ENCODE measurements at regions not wholly inside any gene's neighbourhood (a gene's known extent, or its start where the extent isn't known, plus 50 kb on each side); places are given as distances from the start of the nearest gene placed in this dataset.

DNA sequence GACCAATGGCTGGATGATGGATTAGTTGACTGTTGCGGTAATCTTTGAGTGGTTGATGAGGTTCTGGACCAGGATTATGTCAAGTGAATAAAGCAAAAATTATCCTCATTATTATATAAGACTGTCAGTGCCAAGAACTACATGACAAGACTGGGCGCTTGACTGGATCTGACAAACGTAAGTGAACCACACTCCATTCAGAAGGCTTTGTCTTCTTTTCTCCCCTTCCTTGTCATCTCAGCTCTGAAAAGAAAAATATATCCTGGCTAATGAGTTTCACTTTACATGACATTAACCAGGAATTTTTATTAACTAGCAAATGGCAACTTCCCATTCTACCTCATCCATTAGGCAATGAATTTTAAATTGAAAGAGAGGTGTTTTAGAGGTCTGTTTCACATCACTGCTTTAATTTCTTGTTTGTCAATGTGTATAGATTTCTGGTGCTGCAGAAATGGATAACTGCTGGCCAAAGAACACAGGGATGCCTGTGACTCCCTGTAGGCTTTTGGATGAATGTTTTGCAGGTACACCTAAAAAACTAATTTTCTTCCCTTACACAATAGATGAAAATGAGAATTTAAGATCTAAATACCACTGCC is 150.1 kb downstream of the ELOVL4 start:
- Histone ChIP-seq H3K4me3 (ENCODE audit: insufficient read depth, low read depth, low read length) (no peak overlapping the region), H3K27ac (ENCODE audit: low read depth, low read length) (no peak overlapping the region), H3K4me2 (ENCODE audit: low read length) (no peak overlapping the region), H3K27me3 (ENCODE audit: insufficient read depth, low read length) (no peaks in the 10 kb centered on the region), H3K9me3 (ENCODE audit: insufficient read depth, low read depth, low read length) (no peaks in the 10 kb centered on the region), H4K20me1 (ENCODE audit: insufficient read depth, low read length) (no peaks in the 10 kb centered on the region), H3K4me1 (ENCODE audit: insufficient read depth, low read length) (no peaks in the 10 kb centered on the region), H3K79me2 (ENCODE audit: insufficient read depth, low read length) (no peaks in the 10 kb centered on the region), H3K9ac (ENCODE audit: low read length) (no peak overlapping the region), H2AFZ (ENCODE audit: low read depth, low read length) (no peak overlapping the region), H3K36me3 (ENCODE audit: insufficient read depth, low read length) (no peaks in the 10 kb centered on the region)
- Mint-ChIP-seq H3K27ac (ENCODE audit: unreplicated experiment) (no peak overlapping the region), H3K4me1 (ENCODE audit: low read depth, unreplicated experiment) (no peaks in the 10 kb centered on the region), H3K27me3 (ENCODE audit: low read depth, unreplicated experiment) (no peaks in the 10 kb centered on the region), H3K36me3 (ENCODE audit: low read depth, unreplicated experiment) (no peaks in the 10 kb centered on the region), H3K4me3 (ENCODE audit: unreplicated experiment) (no peak overlapping the region), H3K9me3 (ENCODE audit: unreplicated experiment) (no peaks in the 10 kb centered on the region)
- TF ChIP-seq, protein P1, sequence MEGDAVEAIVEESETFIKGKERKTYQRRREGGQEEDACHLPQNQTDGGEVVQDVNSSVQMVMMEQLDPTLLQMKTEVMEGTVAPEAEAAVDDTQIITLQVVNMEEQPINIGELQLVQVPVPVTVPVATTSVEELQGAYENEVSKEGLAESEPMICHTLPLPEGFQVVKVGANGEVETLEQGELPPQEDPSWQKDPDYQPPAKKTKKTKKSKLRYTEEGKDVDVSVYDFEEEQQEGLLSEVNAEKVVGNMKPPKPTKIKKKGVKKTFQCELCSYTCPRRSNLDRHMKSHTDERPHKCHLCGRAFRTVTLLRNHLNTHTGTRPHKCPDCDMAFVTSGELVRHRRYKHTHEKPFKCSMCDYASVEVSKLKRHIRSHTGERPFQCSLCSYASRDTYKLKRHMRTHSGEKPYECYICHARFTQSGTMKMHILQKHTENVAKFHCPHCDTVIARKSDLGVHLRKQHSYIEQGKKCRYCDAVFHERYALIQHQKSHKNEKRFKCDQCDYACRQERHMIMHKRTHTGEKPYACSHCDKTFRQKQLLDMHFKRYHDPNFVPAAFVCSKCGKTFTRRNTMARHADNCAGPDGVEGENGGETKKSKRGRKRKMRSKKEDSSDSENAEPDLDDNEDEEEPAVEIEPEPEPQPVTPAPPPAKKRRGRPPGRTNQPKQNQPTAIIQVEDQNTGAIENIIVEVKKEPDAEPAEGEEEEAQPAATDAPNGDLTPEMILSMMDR (IDR thresholded peaks at IDR 0.05; ENCODE audit: insufficient read depth, low read depth, low read length), result no peak
- no peak for TF ChIP-seq EZH2 (IDR thresholded peaks at IDR 0.05; ENCODE audit: insufficient read depth, low read length)
- FAIRE-seq, result no peak
- no peak for DNase-seq (ENCODE audit: low read depth)

DNA sequence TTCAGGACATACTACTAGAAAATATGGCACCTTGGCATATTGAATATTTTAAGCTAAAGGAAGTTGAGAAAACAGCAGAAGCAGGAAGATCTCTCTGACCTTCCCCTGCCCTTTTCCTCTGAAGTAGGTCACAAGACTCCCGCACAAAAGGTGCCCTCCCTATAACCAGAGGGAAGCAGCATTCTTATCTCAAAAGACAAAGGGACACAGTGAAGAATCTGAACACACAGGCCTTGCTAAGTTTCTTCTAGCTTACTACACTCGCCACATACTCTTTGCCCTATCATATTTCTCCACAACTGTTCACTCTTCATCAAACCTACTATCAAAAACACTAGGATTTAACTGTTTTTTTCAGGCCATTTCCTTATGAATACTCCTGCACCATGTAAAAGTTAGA is 151.2 kb downstream of the ELOVL4 start:
- H3K79me2 ChIP-seq (ENCODE audit: insufficient read depth, low read length), result no peaks in the 10 kb centered on the region
- H3K4me1 ChIP-seq (ENCODE audit: insufficient read depth, low read length), result no peaks in the 10 kb centered on the region
- no peak overlapping the region for H3K9ac ChIP-seq (ENCODE audit: low read length)
- Mint-ChIP-seq H3K27ac (ENCODE audit: unreplicated experiment) (no peak overlapping the region), H3K4me1 (ENCODE audit: low read depth, unreplicated experiment) (no peaks in the 10 kb centered on the region), H3K4me3 (ENCODE audit: unreplicated experiment) (no peak overlapping the region), H3K9me3 (ENCODE audit: unreplicated experiment) (no peaks in the 10 kb centered on the region), H3K27me3 (ENCODE audit: low read depth, unreplicated experiment) (no peaks in the 10 kb centered on the region), H3K36me3 (ENCODE audit: low read depth, unreplicated experiment) (no peaks in the 10 kb centered on the region)
- no peaks in the 10 kb centered on the region for H3K9me3 ChIP-seq (ENCODE audit: insufficient read depth, low read depth, low read length)
- FAIRE-seq (no peak), DNase-seq (ENCODE audit: low read depth) (no peak)
- no peaks in the 10 kb centered on the region for H3K36me3 ChIP-seq (ENCODE audit: insufficient read depth, low read length)
- no peak for TF ChIP-seq EZH2 (IDR thresholded peaks at IDR 0.05; ENCODE audit: insufficient read depth, low read length)
- TF ChIP-seq, protein P1 (IDR thresholded peaks at IDR 0.05; ENCODE audit: insufficient read depth, low read depth, low read length), result no peak
- H2AFZ ChIP-seq (ENCODE audit: low read depth, low read length), result no peak overlapping the region
- no peak overlapping the region for H3K4me2 ChIP-seq (ENCODE audit: low read length)
- no peaks in the 10 kb centered on the region for H3K27me3 ChIP-seq (ENCODE audit: insufficient read depth, low read length)
- H4K20me1 ChIP-seq (ENCODE audit: insufficient read depth, low read length), result no peaks in the 10 kb centered on the region
- H3K4me3 ChIP-seq (ENCODE audit: insufficient read depth, low read depth, low read length), result no peak overlapping the region
- H3K27ac ChIP-seq (ENCODE audit: low read depth, low read length), result no peak overlapping the region

DNA sequence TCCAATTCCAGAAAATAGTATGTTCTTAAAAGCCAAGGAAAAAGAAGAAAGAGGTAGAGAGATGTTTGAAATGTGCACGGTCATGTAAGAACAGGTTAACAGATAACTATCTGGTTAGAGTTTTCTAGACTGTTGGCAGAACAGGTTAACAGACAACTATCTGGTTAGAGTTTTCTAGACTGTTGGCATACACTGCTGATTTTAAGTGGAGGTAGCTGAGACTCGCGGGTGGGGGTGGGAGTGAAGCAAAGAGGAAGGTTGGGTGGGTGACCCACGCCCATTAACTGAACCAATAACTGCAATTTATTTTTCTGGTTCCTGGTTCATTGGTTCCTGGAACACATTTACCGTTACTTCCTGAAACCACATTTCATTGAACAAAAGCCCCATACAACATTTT is 157.5 kb downstream of the ELOVL4 start:
- DNase-seq (ENCODE audit: low read depth), result no peak
- H3K27ac ChIP-seq (ENCODE audit: low read depth, low read length), result no peak overlapping the region
- H3K4me2 ChIP-seq (ENCODE audit: low read length), result no peak overlapping the region
- no peaks in the 10 kb centered on the region for H3K27me3 ChIP-seq (ENCODE audit: insufficient read depth, low read length)
- Mint-ChIP-seq H3K9me3 (ENCODE audit: unreplicated experiment) (no peaks in the 10 kb centered on the region), H3K27ac (ENCODE audit: unreplicated experiment) (no peak overlapping the region), H3K27me3 (ENCODE audit: low read depth, unreplicated experiment) (no peaks in the 10 kb centered on the region), H3K4me1 (ENCODE audit: low read depth, unreplicated experiment) (no peaks in the 10 kb centered on the region), H3K4me3 (ENCODE audit: unreplicated experiment) (no peak overlapping the region), H3K36me3 (ENCODE audit: low read depth, unreplicated experiment) (no peaks in the 10 kb centered on the region)
- H3K79me2 ChIP-seq (ENCODE audit: insufficient read depth, low read length), result no peaks in the 10 kb centered on the region
- no peak for TF ChIP-seq EZH2 (IDR thresholded peaks at IDR 0.05; ENCODE audit: insufficient read depth, low read length)
- TF ChIP-seq, protein P1 (IDR thresholded peaks at IDR 0.05; ENCODE audit: insufficient read depth, low read depth, low read length), result no peak
- no peak overlapping the region for H3K4me3 ChIP-seq (ENCODE audit: insufficient read depth, low read depth, low read length)
- no peaks in the 10 kb centered on the region for H3K36me3 ChIP-seq (ENCODE audit: insufficient read depth, low read length)
- H3K9me3 ChIP-seq (ENCODE audit: insufficient read depth, low read depth, low read length), result no peaks in the 10 kb centered on the region
- no peaks in the 10 kb centered on the region for H3K4me1 ChIP-seq (ENCODE audit: insufficient read depth, low read length)
- no peak for FAIRE-seq
- H3K9ac ChIP-seq (ENCODE audit: low read length), result no peak overlapping the region
- H4K20me1 ChIP-seq (ENCODE audit: insufficient read depth, low read length), result no peaks in the 10 kb centered on the region
- no peak overlapping the region for H2AFZ ChIP-seq (ENCODE audit: low read depth, low read length)

Data from astrocyte (in vitro differentiated cells and primary cell).